ENCODE measurements at regions not wholly inside any gene's neighbourhood (a gene's known extent, or its start where the extent isn't known, plus 50 kb on each side); places are given as distances from the start of the nearest gene placed in this dataset.

DNA sequence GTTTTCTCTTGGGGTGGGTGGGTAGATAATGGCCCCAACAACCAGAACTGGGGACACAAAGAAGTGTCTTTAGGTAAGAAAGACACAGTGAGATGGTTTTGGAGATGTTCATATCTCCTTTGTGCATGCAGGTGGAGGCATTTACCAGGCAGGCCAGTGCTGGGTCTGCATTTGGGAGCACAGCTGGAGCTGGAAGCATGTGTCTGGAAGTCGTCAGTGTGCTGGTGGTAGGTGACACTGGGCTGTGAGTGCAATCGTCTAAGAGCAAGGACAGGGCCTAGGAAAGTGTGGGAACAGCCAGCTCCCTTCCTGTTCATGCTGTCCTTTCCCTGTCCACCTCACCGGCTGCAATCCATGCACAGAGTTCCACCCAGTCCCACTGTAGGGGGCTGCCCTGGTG, 88.3 kb upstream of the ZNF32 start:
- Histone ChIP-seq H3K27me3 (no peaks in the 10 kb centered on the region), H3K4me3 (no peak overlapping the region), H3K4me1 (no peaks in the 10 kb centered on the region), H3K9me3 (no peaks in the 10 kb centered on the region), H3K27ac (no peak overlapping the region), H3K36me3 (no peaks in the 10 kb centered on the region)
- ATAC-seq (no peak), DNase-seq (no peak)
- intact Hi-C loops (cut with DNase I), result no loop called here
- TF ChIP-seq, protein P1, sequence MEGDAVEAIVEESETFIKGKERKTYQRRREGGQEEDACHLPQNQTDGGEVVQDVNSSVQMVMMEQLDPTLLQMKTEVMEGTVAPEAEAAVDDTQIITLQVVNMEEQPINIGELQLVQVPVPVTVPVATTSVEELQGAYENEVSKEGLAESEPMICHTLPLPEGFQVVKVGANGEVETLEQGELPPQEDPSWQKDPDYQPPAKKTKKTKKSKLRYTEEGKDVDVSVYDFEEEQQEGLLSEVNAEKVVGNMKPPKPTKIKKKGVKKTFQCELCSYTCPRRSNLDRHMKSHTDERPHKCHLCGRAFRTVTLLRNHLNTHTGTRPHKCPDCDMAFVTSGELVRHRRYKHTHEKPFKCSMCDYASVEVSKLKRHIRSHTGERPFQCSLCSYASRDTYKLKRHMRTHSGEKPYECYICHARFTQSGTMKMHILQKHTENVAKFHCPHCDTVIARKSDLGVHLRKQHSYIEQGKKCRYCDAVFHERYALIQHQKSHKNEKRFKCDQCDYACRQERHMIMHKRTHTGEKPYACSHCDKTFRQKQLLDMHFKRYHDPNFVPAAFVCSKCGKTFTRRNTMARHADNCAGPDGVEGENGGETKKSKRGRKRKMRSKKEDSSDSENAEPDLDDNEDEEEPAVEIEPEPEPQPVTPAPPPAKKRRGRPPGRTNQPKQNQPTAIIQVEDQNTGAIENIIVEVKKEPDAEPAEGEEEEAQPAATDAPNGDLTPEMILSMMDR (IDR thresholded peaks at IDR 0.05), result no peak

DNA sequence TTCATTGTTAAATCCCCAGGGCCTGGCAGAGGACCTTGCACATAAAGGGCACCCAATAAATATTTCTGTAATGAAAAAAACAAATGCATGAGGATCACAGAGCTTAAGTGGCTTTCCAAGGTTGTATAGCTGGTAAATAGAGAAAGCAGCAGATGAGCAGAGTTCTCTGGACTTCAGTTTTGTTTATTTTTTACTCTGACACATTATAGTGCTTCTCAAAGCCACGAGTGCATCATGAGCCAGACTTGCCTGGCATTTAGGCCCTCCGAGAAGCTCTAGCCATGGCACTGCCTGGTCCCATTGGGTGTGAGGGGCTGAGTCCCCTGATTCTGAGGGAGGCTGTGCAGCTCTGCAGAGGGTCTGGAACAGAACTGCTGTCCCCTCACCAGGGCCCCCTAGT, 87.2 kb upstream of the ZNF32 start:
- Histone ChIP-seq H3K27me3 (no peaks in the 10 kb centered on the region), H3K4me1 (no peaks in the 10 kb centered on the region), H3K9me3 (peaks cover 0 to 2% of the 10 kb centered on the region in 2 donors), H3K27ac (no peak overlapping the region), H3K4me3 (no peak overlapping the region), H3K36me3 (no peaks in the 10 kb centered on the region)
- no peak for ATAC-seq
- DNase-seq, result no peak
- intact Hi-C loops (cut with DNase I), result no loop called here
- TF ChIP-seq, protein P1 (IDR thresholded peaks at IDR 0.05), result no peak

DNA sequence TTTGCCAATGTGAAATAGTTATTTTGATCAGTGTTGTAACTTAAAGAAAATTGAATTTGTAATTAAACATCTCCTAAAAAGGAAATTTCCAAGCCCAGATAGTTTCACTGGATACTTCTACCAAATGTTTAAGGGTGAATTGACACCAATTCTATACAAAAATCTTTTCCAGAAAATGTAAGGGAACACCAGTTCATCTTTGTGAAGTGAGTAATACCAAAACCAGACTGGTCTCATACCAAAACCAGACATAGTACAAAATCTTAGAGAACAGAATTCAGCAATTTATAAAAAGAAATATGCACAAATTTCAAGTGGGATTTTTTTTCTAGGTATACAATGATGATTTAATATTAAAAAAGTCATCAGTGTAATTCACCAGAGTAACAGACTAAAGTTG, 86.0 kb upstream of the ZNF32 start:
- Histone ChIP-seq H3K4me3 (no peak overlapping the region), H3K27ac (no peak overlapping the region), H3K9me3 (peaks cover 0 to 12% of the 10 kb centered on the region in 2 donors), H3K36me3 (no peaks in the 10 kb centered on the region), H3K27me3 (no peaks in the 10 kb centered on the region), H3K4me1 (no peaks in the 10 kb centered on the region)
- TF ChIP-seq, protein P1 (IDR thresholded peaks at IDR 0.05), result no peak
- DNase-seq (no peak), ATAC-seq (no peak)
- intact Hi-C loops (cut with DNase I), result no loop called here

DNA sequence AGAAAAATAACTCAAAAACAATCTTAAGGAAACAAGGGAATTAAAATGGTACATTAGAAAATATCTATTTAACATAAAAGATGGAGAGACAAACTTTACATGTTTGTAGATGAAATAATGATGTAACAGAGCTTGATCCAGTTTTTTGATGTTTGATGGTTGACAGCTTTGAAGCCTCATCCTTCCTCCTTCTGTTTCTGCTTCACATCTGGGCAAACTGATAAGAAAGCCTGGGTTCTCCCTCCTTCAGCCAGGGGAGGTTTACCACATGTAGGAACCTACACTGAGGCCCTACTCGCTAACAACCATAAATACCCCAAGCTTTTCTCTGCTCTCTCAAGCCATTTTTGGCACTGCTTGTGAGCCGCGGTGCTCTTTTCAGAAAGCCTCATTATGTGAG, 82.8 kb upstream of the ZNF32 start:
- DNase-seq (no peak), ATAC-seq (no peak)
- intact Hi-C loops (cut with DNase I), result no loop called here
- TF ChIP-seq, protein P1 (IDR thresholded peaks at IDR 0.05), result no peak
- Histone ChIP-seq H3K27ac (no peak overlapping the region), H3K9me3 (peaks cover 0 to 36% of the 10 kb centered on the region in 2 donors), H3K36me3 (no peaks in the 10 kb centered on the region), H3K27me3 (no peaks in the 10 kb centered on the region), H3K4me1 (no peaks in the 10 kb centered on the region), H3K4me3 (no peak overlapping the region)

DNA sequence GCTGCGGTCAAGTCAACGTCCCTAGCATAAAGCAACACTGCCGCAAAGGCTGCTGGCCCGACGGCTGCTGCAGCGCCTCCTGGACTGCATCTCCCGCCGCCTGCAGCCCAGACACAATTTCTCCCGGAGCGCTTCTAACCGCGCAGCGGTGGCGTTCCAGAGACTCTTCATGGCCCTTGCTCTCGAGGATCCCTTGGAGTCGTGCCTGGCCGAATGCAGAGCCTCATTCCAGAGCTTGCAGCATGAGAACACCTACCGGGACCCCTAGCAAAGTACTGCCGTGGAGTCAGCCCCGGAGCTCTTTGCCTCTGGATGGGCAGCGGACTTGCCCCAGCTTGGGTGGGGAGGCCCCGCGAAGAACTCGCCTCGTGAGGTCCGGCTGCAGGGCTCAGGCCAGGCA, 79.7 kb upstream of the ZNF32 start:
- intact Hi-C loops (cut with DNase I), result no loop called here
- ATAC-seq (no peak), DNase-seq (no peak)
- no peak overlapping the region for H3K4me3 ChIP-seq
- no peaks in the 10 kb centered on the region for H3K27me3 ChIP-seq
- H3K27ac ChIP-seq, result no peak overlapping the region
- peaks cover 0 to 54% of the 10 kb centered on the region in 2 donors for H3K9me3 ChIP-seq
- H3K4me1 ChIP-seq, result no peaks in the 10 kb centered on the region
- TF ChIP-seq, protein P1 (IDR thresholded peaks at IDR 0.05), result no peak
- no peaks in the 10 kb centered on the region for H3K36me3 ChIP-seq
